ENCODE measurements at regions not wholly inside any gene's neighbourhood (a gene's known extent, or its start where the extent isn't known, plus 50 kb on each side); places are given as distances from the start of the nearest gene placed in this dataset.

- H3K27me3 ChIP-seq (ENCODE audit: insufficient read depth, low read length, poor library complexity) = peaks cover 5% of the 10 kb centered on the region
- TF ChIP-seq CTCF (IDR thresholded peaks at IDR 0.05; ENCODE audit: borderline replicate concordance, extremely low read depth, low read length, poor library complexity, severe bottlenecking) (no peak), EZH2 (IDR thresholded peaks at IDR 0.05; ENCODE audit: borderline replicate concordance, low read depth, low read length, severe bottlenecking) (no peak)
- H3K4me3 ChIP-seq (ENCODE audit: low read depth in 1 of 2, low read length in 2 of 2) = no peak overlapping the region
- no peaks in the 10 kb centered on the region for H4K20me1 ChIP-seq (ENCODE audit: insufficient read depth, low read length)
- H3K9me3 ChIP-seq (ENCODE audit: insufficient read depth, low read length, severe bottlenecking) = no peaks in the 10 kb centered on the region
- H3K36me3 ChIP-seq (ENCODE audit: insufficient read depth, low read length) = no peaks in the 10 kb centered on the region
- ATAC-seq (ENCODE audit: insufficient read depth, low read depth) (no peak), DNase-seq (no peak)
- H3K9ac ChIP-seq (ENCODE audit: low read depth, low read length) = no peak overlapping the region
- no peaks in the 10 kb centered on the region for H3K4me1 ChIP-seq (ENCODE audit: insufficient read depth, low read length)
- no peak overlapping the region for H3K4me2 ChIP-seq (ENCODE audit: insufficient read depth, low read length)
- H3K79me2 ChIP-seq (ENCODE audit: insufficient read depth, low read length) = no peaks in the 10 kb centered on the region
- H2AFZ ChIP-seq (ENCODE audit: low read depth, low read length) = no peak overlapping the region
- H3K27ac ChIP-seq (ENCODE audit: low read length) = no peak overlapping the region
These were observed 59.8 kb upstream of the TBC1D21 start for GRCh38 chr15:73813589-73813988.

GRCh38 chr15:73818308-73818985 lies 54.9 kb upstream of the TBC1D21 start:
- TF ChIP-seq EZH2 (IDR thresholded peaks at IDR 0.05; ENCODE audit: borderline replicate concordance, low read depth, low read length, severe bottlenecking) (no peak), CTCF (IDR thresholded peaks at IDR 0.05; ENCODE audit: borderline replicate concordance, extremely low read depth, low read length, poor library complexity, severe bottlenecking) (no peak)
- no peak for ATAC-seq (ENCODE audit: insufficient read depth, low read depth)

GRCh38 chr15:73821181-73821580 lies 52.2 kb upstream of the TBC1D21 start:
- H3K36me3 ChIP-seq (ENCODE audit: insufficient read depth, low read length) = no peaks in the 10 kb centered on the region
- no peak overlapping the region for H3K9ac ChIP-seq (ENCODE audit: low read depth, low read length)
- ATAC-seq (ENCODE audit: insufficient read depth, low read depth) (no peak), DNase-seq (no peak)
- no peaks in the 10 kb centered on the region for H3K79me2 ChIP-seq (ENCODE audit: insufficient read depth, low read length)
- H3K4me1 ChIP-seq (ENCODE audit: insufficient read depth, low read length) = no peaks in the 10 kb centered on the region
- H3K4me3 ChIP-seq (ENCODE audit: low read depth in 1 of 2, low read length in 2 of 2) = no peak overlapping the region
- no peak overlapping the region for H3K4me2 ChIP-seq (ENCODE audit: insufficient read depth, low read length)
- H3K27ac ChIP-seq (ENCODE audit: low read length) = no peak overlapping the region
- H3K9me3 ChIP-seq (ENCODE audit: insufficient read depth, low read length, severe bottlenecking) = no peaks in the 10 kb centered on the region
- H3K27me3 ChIP-seq (ENCODE audit: insufficient read depth, low read length, poor library complexity) = peaks cover 5% of the 10 kb centered on the region
- H4K20me1 ChIP-seq (ENCODE audit: insufficient read depth, low read length) = no peaks in the 10 kb centered on the region; the same call in 1 of the 2 replicates
- H2AFZ ChIP-seq (ENCODE audit: low read depth, low read length) = no peak overlapping the region
- TF ChIP-seq CTCF (IDR thresholded peaks at IDR 0.05; ENCODE audit: borderline replicate concordance, extremely low read depth, low read length, poor library complexity, severe bottlenecking) (no peak), EZH2 (IDR thresholded peaks at IDR 0.05; ENCODE audit: borderline replicate concordance, low read depth, low read length, severe bottlenecking) (no peak)

More at GRCh38 chr15:73818308-73818985, 54.9 kb upstream of the TBC1D21 start:
- H3K9ac ChIP-seq (ENCODE audit: low read depth, low read length) = no peak overlapping the region
- no peaks in the 10 kb centered on the region for H3K9me3 ChIP-seq (ENCODE audit: insufficient read depth, low read length, severe bottlenecking)
- DNase-seq = no peak
- peaks cover 8% of the 10 kb centered on the region for H3K27me3 ChIP-seq (ENCODE audit: insufficient read depth, low read length, poor library complexity)
- H3K36me3 ChIP-seq (ENCODE audit: insufficient read depth, low read length) = no peaks in the 10 kb centered on the region
- H3K4me1 ChIP-seq (ENCODE audit: insufficient read depth, low read length) = no peaks in the 10 kb centered on the region
- H3K4me2 ChIP-seq (ENCODE audit: insufficient read depth, low read length) = no peak overlapping the region
- H2AFZ ChIP-seq (ENCODE audit: low read depth, low read length) = no peak overlapping the region
- no peaks in the 10 kb centered on the region for H3K79me2 ChIP-seq (ENCODE audit: insufficient read depth, low read length)
- H3K27ac ChIP-seq (ENCODE audit: low read length) = no peak overlapping the region
- no peaks in the 10 kb centered on the region; the same call in 1 of the 2 replicates for H4K20me1 ChIP-seq (ENCODE audit: insufficient read depth, low read length)
- no peak overlapping the region for H3K4me3 ChIP-seq (ENCODE audit: low read depth in 1 of 2, low read length in 2 of 2)

Data from DND-41 (cell line).